ENCODE measurements at regions not wholly inside any gene's neighbourhood (a gene's known extent, or its start where the extent isn't known, plus 50 kb on each side); places are given as distances from the start of the nearest gene placed in this dataset.
"Not testable (repeated sequence)": the region's sequence is repeated elsewhere in the genome, so short reads cannot be mapped to it uniquely, and the experiment has no call there.

GRCh38 chr6:57815826-57816225 lies 498.4 kb downstream of the PRIM2 start:
- H3K4me3 ChIP-seq (ENCODE audit: low read length); DNase-seq; H3K9me2 ChIP-seq (replicated peaks; ENCODE audit: low read length); H4K20me1 ChIP-seq (ENCODE audit: low read length); H3K27me3 ChIP-seq (ENCODE audit: low read length); H3F3A ChIP-seq (ENCODE audit: low read length, unreplicated experiment); H3K9ac ChIP-seq (ENCODE audit: low read length); H3K4me1 ChIP-seq (ENCODE audit: insufficient read depth, low read length); H3K79me2 ChIP-seq (ENCODE audit: low read length); H2AFZ ChIP-seq (ENCODE audit: low read length); H3K9me3 ChIP-seq (ENCODE audit: low read length); intact Hi-C loops (cut with micrococcal nuclease); H3K36me3 ChIP-seq (ENCODE audit: low read depth, low read length); CTCF ChIA-PET; BruUV-seq (replicated peaks); POLR2A ChIA-PET (ENCODE audit: unreplicated experiment); ATAC-seq; H3K4me2 ChIP-seq (ENCODE audit: low read length); H3K27ac ChIP-seq (ENCODE audit: low read length): not testable (repeated sequence)

- DNase-seq; CTCF ChIA-PET; H3F3A ChIP-seq (ENCODE audit: low read length, unreplicated experiment); ATAC-seq; H3K9me2 ChIP-seq (replicated peaks; ENCODE audit: low read length); H4K20me1 ChIP-seq (ENCODE audit: low read length); BruUV-seq (replicated peaks); H3K9me3 ChIP-seq (ENCODE audit: low read length); H3K9ac ChIP-seq (ENCODE audit: low read length); H3K4me3 ChIP-seq (ENCODE audit: low read length); POLR2A ChIA-PET (ENCODE audit: unreplicated experiment); H3K4me1 ChIP-seq (ENCODE audit: insufficient read depth, low read length); intact Hi-C loops (cut with micrococcal nuclease); H3K4me2 ChIP-seq (ENCODE audit: low read length); H3K36me3 ChIP-seq (ENCODE audit: low read depth, low read length); H3K27ac ChIP-seq (ENCODE audit: low read length); H2AFZ ChIP-seq (ENCODE audit: low read length); H3K27me3 ChIP-seq (ENCODE audit: low read length); H3K79me2 ChIP-seq (ENCODE audit: low read length): not testable (repeated sequence)
These were observed 503.9 kb downstream of the PRIM2 start for GRCh38 chr6:57821325-57821724.

GRCh38 chr6:57822448-57822847 lies 505.0 kb downstream of the PRIM2 start:
- intact Hi-C loops (cut with micrococcal nuclease); H3K79me2 ChIP-seq (ENCODE audit: low read length); H2AFZ ChIP-seq (ENCODE audit: low read length); CTCF ChIA-PET; H3K9me2 ChIP-seq (replicated peaks; ENCODE audit: low read length); H4K20me1 ChIP-seq (ENCODE audit: low read length); POLR2A ChIA-PET (ENCODE audit: unreplicated experiment); H3K4me1 ChIP-seq (ENCODE audit: insufficient read depth, low read length); ATAC-seq; H3K27me3 ChIP-seq (ENCODE audit: low read length); H3F3A ChIP-seq (ENCODE audit: low read length, unreplicated experiment); H3K36me3 ChIP-seq (ENCODE audit: low read depth, low read length); H3K27ac ChIP-seq (ENCODE audit: low read length); H3K9me3 ChIP-seq (ENCODE audit: low read length); DNase-seq; H3K9ac ChIP-seq (ENCODE audit: low read length); H3K4me3 ChIP-seq (ENCODE audit: low read length); BruUV-seq (replicated peaks); H3K4me2 ChIP-seq (ENCODE audit: low read length): not testable (repeated sequence)

- Histone ChIP-seq H3K4me3 (ENCODE audit: low read length) (no peak overlapping the region), H4K20me1 (ENCODE audit: low read length) (no peaks in the 10 kb centered on the region), H3K9ac (ENCODE audit: low read length) (no peak overlapping the region), H3K36me3 (ENCODE audit: low read depth, low read length) (no peaks in the 10 kb centered on the region), H3F3A (ENCODE audit: low read length, unreplicated experiment) (no peaks in the 10 kb centered on the region), H3K27ac (ENCODE audit: low read length) (no peak overlapping the region), H2AFZ (ENCODE audit: low read length) (no peak overlapping the region), H3K4me1 (ENCODE audit: insufficient read depth, low read length) (no peaks in the 10 kb centered on the region), H3K27me3 (ENCODE audit: low read length) (peaks cover 5% of the 10 kb centered on the region; the same call in 1 of the 2 replicates), H3K9me3 (ENCODE audit: low read length) (no peaks in the 10 kb centered on the region), H3K79me2 (ENCODE audit: low read length) (no peaks in the 10 kb centered on the region), H3K4me2 (ENCODE audit: low read length) (no peak overlapping the region), H3K9me2 (replicated peaks; ENCODE audit: low read length) (no peaks in the 10 kb centered on the region)
- no peak for TF ChIP-seq EZH2phosphoT487 (IDR thresholded peaks at IDR 0.05; ENCODE audit: borderline replicate concordance, low read length)
- TF ChIP-seq EZH2 (IDR thresholded peaks at IDR 0.05; ENCODE audit: low read length, unreplicated experiment) = no peak
- no peak for TF ChIP-seq CTCF (conservative IDR thresholded peaks at IDR 0.05; ENCODE audit: low read depth, low read length)
- ChIA-PET POLR2A (ENCODE audit: unreplicated experiment) (no interaction called here), CTCF (no interaction called here)
- ATAC-seq = no peak
- intact Hi-C loops (cut with micrococcal nuclease) = no loop called here
- BruUV-seq (replicated peaks) = no TSS peak
- DNase-seq = no peak
These were observed 505.5 kb downstream of the PRIM2 start for GRCh38 chr6:57822896-57823358.

GRCh38 chr6:57837622-57838209 lies 520.3 kb downstream of the PRIM2 start:
- CTCF ChIA-PET; H3K9me3 ChIP-seq (ENCODE audit: low read length); ATAC-seq; H3K9ac ChIP-seq (ENCODE audit: low read length); POLR2A ChIA-PET (ENCODE audit: unreplicated experiment); H3K27ac ChIP-seq (ENCODE audit: low read length); H3K79me2 ChIP-seq (ENCODE audit: low read length); H3K4me1 ChIP-seq (ENCODE audit: insufficient read depth, low read length); intact Hi-C loops (cut with micrococcal nuclease); H3K9me2 ChIP-seq (replicated peaks; ENCODE audit: low read length); H3K36me3 ChIP-seq (ENCODE audit: low read depth, low read length); H3K4me3 ChIP-seq (ENCODE audit: low read length); H3F3A ChIP-seq (ENCODE audit: low read length, unreplicated experiment); BruUV-seq (replicated peaks); H2AFZ ChIP-seq (ENCODE audit: low read length); H4K20me1 ChIP-seq (ENCODE audit: low read length); DNase-seq; H3K4me2 ChIP-seq (ENCODE audit: low read length): not testable (repeated sequence)
- H3K27me3 ChIP-seq (ENCODE audit: low read length) = peaks cover 28% of the 10 kb centered on the region

- H3F3A ChIP-seq (ENCODE audit: low read length, unreplicated experiment); H3K27ac ChIP-seq (ENCODE audit: low read length); POLR2A ChIA-PET (ENCODE audit: unreplicated experiment); CTCF ChIA-PET; H3K4me3 ChIP-seq (ENCODE audit: low read length); H3K4me1 ChIP-seq (ENCODE audit: insufficient read depth, low read length); H2AFZ ChIP-seq (ENCODE audit: low read length); H3K9me2 ChIP-seq (replicated peaks; ENCODE audit: low read length); H3K36me3 ChIP-seq (ENCODE audit: low read depth, low read length); BruUV-seq (replicated peaks); DNase-seq; intact Hi-C loops (cut with micrococcal nuclease); H4K20me1 ChIP-seq (ENCODE audit: low read length); H3K4me2 ChIP-seq (ENCODE audit: low read length); H3K9me3 ChIP-seq (ENCODE audit: low read length); H3K79me2 ChIP-seq (ENCODE audit: low read length); H3K9ac ChIP-seq (ENCODE audit: low read length); ATAC-seq: not testable (repeated sequence)
- H3K27me3 ChIP-seq (ENCODE audit: low read length) = peaks cover 28% of the 10 kb centered on the region
These were observed 524.1 kb downstream of the PRIM2 start for GRCh38 chr6:57841551-57841950.
